H1 (cell line): ENCODE measurements at regions not wholly inside any gene's neighbourhood (a gene's known extent, or its start where the extent isn't known, plus 50 kb on each side); places are given as distances from the start of the nearest gene placed in this dataset.

Experiments
- CTCF ChIA-PET: fragments of 300-600 bp; sonication (Branson Sonifier 250); formaldehyde crosslinking; loops from one replicate; lab custom pipeline; 2021; ENCODE audit not compliant: partially characterized antibody; lab: Charles Lee
- POLR2A ChIA-PET: fragments of 300-600 bp; sonication (Branson Sonifier 250); formaldehyde crosslinking; loops from one replicate; lab custom pipeline; 2021; ENCODE audit warnings: inconsistent platforms; ENCODE audit not compliant: partially characterized antibody; lab: Charles Lee
- DNase-seq, 2 experiments: peaks; one replicate each; pipeline versions ENCODE4 v3.0.0 to v3.0.0-alpha.2; 2010 to 2022; ENCODE audit warnings: low spot score in 2 of 2, low read depth in 1 of 2, mixed read lengths in 1 of 2
- FAIRE-seq: peaks from 2 replicates; lab custom pipeline; 2011; peaks lifted over from hg19 to GRCh38; lab: Jason Lieb, UNC
- H2AFZ ChIP-seq: 2 replicates; pipeline ENCODE4 v1.8.1; 2012; ENCODE audit warnings: low read length, inconsistent platforms
- H2AK5ac ChIP-seq: 2 replicates; pipeline ENCODE4 v1.6.1; 2013; ENCODE audit warnings: low read depth, low read length
- H2BK120ac ChIP-seq: replicated peaks from 2 replicates; pipeline ENCODE3; 2013; ENCODE audit warnings: low read depth, low read length, inconsistent platforms
- H2BK12ac ChIP-seq: 2 replicates; pipeline ENCODE4 v1.6.1; 2013; ENCODE audit warnings: low read depth, low read length
- H2BK15ac ChIP-seq: 2 replicates; pipeline ENCODE4 v1.6.1; 2013; ENCODE audit warnings: low read length
- H2BK20ac ChIP-seq: 2 replicates; pipeline ENCODE4 v1.6.1; 2013; ENCODE audit warnings: low read length
- H2BK5ac ChIP-seq: 2 replicates; pipeline ENCODE4 v1.6.1; 2013; ENCODE audit warnings: low read depth, low read length
- H3K14ac ChIP-seq: 2 replicates; pipeline ENCODE4 v1.6.1; 2013; ENCODE audit warnings: inconsistent platforms; ENCODE audit not compliant: insufficient read length
- H3K18ac ChIP-seq: 2 replicates; pipeline ENCODE4 v1.6.1; 2013; ENCODE audit warnings: low read length; ENCODE audit errors: extremely low read depth
- H3K23ac ChIP-seq: 2 replicates; pipeline ENCODE4 v1.6.1; 2013; ENCODE audit warnings: inconsistent platforms; ENCODE audit not compliant: insufficient read length
- H3K23me2 ChIP-seq: 2 replicates; pipeline ENCODE4 v1.6.1; 2013; ENCODE audit warnings: low read depth, low read length
- H3K27ac ChIP-seq: 2 replicates; pipeline ENCODE4 v1.6.1; 2011; ENCODE audit warnings: low read depth, low read length, inconsistent platforms
- H3K27me3 ChIP-seq, 4 experiments: replicated peaks in 1 of 4; 1 replicate in 1 of 4; 2 replicates in 3 of 4; pipeline versions ENCODE4 v1.6.1 to v1.8.1; 2011 to 2013; ENCODE audit warnings: low read length in 3 of 4, mild to moderate bottlenecking in 3 of 4, inconsistent platforms in 2 of 4, mixed read lengths in 2 of 4, moderate library complexity in 1 of 4; ENCODE audit not compliant: control insufficient read depth in 3 of 4, insufficient read depth in 3 of 4; ENCODE audit errors: extremely low read depth in 1 of 4
- H3K36me3 ChIP-seq, 4 experiments: 2 replicates each; pipeline versions ENCODE4 v1.6.1 to v1.8.1; 2011 to 2013; ENCODE audit warnings: mild to moderate bottlenecking in 4 of 4, low read length in 3 of 4, moderate library complexity in 2 of 4, control low read depth in 1 of 4, inconsistent platforms in 1 of 4; ENCODE audit not compliant: insufficient read depth in 4 of 4, control insufficient read depth in 2 of 4
- H3K4ac ChIP-seq: replicated peaks from 2 replicates; pipeline ENCODE3; 2013; ENCODE audit warnings: low read length, low read depth, mixed read lengths, inconsistent platforms; ENCODE audit not compliant: insufficient read length
- H3K4me1 ChIP-seq, 4 experiments: replicated peaks in 1 of 4; 1 replicate in 1 of 4; 2 replicates in 3 of 4; pipeline versions ENCODE4 v1.6.1 to v1.8.1; 2011 to 2013; ENCODE audit warnings: low read length in 3 of 4, inconsistent platforms in 2 of 4, mixed read lengths in 1 of 4; ENCODE audit not compliant: insufficient read depth in 4 of 4, control insufficient read depth in 3 of 4
- H3K4me2 ChIP-seq, 2 experiments: 2 replicates each; pipeline versions ENCODE4 v1.6.1 to v1.8.1; 2011 to 2013; ENCODE audit warnings: low read depth in 2 of 2, low read length in 2 of 2, control low read depth in 1 of 2, inconsistent platforms in 1 of 2, mild to moderate bottlenecking in 1 of 2; ENCODE audit not compliant: insufficient read depth in 1 of 2
- H3K4me3 ChIP-seq, 4 experiments: fragments of 200-600, 300-600 bp in 1 of 4; sonication (generic), shearing (Covaris generic), sonication (Bioruptor Twin) in 1 of 4; 2 replicates each; pipeline versions ENCODE4 v1.5.1 to v1.8.1; 2011 to 2016; ENCODE audit warnings: low read length in 4 of 4, low read depth in 3 of 4, control low read depth in 2 of 4, inconsistent platforms in 2 of 4, mild to moderate bottlenecking in 2 of 4, mixed read lengths in 1 of 4, moderate library complexity in 1 of 4; ENCODE audit not compliant: insufficient read depth in 2 of 4; ENCODE audit errors: extremely low read depth in 1 of 4
- H3K56ac ChIP-seq: replicated peaks from 2 replicates; pipeline ENCODE3; 2013; ENCODE audit warnings: low read depth, mild to moderate bottlenecking, mixed read lengths, low read length, inconsistent platforms; ENCODE audit not compliant: insufficient read length
- H3K79me1 ChIP-seq: 2 replicates; pipeline ENCODE4 v1.6.1; 2013; ENCODE audit warnings: low read depth, low read length, control low read depth
- H3K79me2 ChIP-seq, 2 experiments: 2 replicates each; pipeline versions ENCODE4 v1.6.1 to v1.8.1; 2012 to 2013; ENCODE audit warnings: low read length in 2 of 2, mild to moderate bottlenecking in 2 of 2, inconsistent platforms in 1 of 2; ENCODE audit not compliant: insufficient read depth in 2 of 2, control insufficient read depth in 1 of 2
- H3K9ac ChIP-seq, 4 experiments: replicated peaks in 1 of 4; 1 replicate in 1 of 4; 2 replicates in 3 of 4; pipeline versions ENCODE4 v1.6.1 to v1.8.1; 2011 to 2013; ENCODE audit warnings: low read depth in 3 of 4, low read length in 3 of 4, control low read depth in 2 of 4, mild to moderate bottlenecking in 2 of 4, moderate library complexity in 2 of 4, inconsistent platforms in 1 of 4; ENCODE audit errors: extremely low read depth in 1 of 4
- H3K9me3 ChIP-seq, 2 experiments: 2 replicates each; pipeline versions ENCODE4 v1.6.1 to v1.8.1; 2012 to 2013; ENCODE audit warnings: mild to moderate bottlenecking in 2 of 2, moderate library complexity in 2 of 2, control low read depth in 1 of 2, inconsistent platforms in 1 of 2, low read depth in 1 of 2, low read length in 1 of 2, mixed read lengths in 1 of 2; ENCODE audit not compliant: insufficient read depth in 2 of 2
- H4K20me1 ChIP-seq, 2 experiments: replicated peaks in 1 of 2; 2 replicates each; pipeline versions ENCODE3 to v1.8.1; 2011 to 2013; ENCODE audit warnings: inconsistent platforms in 2 of 2, low read length in 2 of 2, mild to moderate bottlenecking in 1 of 2; ENCODE audit not compliant: insufficient read depth in 2 of 2, control insufficient read depth in 1 of 2
- H4K5ac ChIP-seq: 2 replicates; pipeline ENCODE4 v1.6.1; 2013; ENCODE audit warnings: low read length, low read depth, mixed read lengths, inconsistent platforms; ENCODE audit not compliant: insufficient read length
- H4K8ac ChIP-seq: 2 replicates; pipeline ENCODE4 v1.8.0; 2013; ENCODE audit warnings: mild to moderate bottlenecking, moderate library complexity, low read length, inconsistent platforms; ENCODE audit not compliant: insufficient read depth; ENCODE audit errors: extremely low read depth
- H4K91ac ChIP-seq: replicated peaks from 2 replicates; pipeline ENCODE3; 2013; ENCODE audit warnings: low read length, mixed read lengths, inconsistent platforms; ENCODE audit not compliant: insufficient read length
- ATF2 ChIP-seq: IDR thresholded peaks from 2 replicates; pipeline ENCODE4 v1.6.1; 2012; ENCODE audit warnings: low read length, inconsistent platforms
- CHD1 ChIP-seq: IDR thresholded peaks from 2 replicates; pipeline ENCODE4 v1.6.1; 2012; ENCODE audit warnings: low read depth, low read length, improper control_type of control experiment
- E2F6 ChIP-seq: IDR thresholded peaks from 2 replicates; pipeline ENCODE4 v1.6.1; 2012; ENCODE audit warnings: inconsistent platforms
- EGR1 ChIP-seq: IDR thresholded peaks from 2 replicates; pipeline ENCODE4 v1.6.1; 2011; ENCODE audit warnings: low read depth, low read length, borderline replicate concordance
- HDAC6 ChIP-seq: IDR thresholded peaks from one replicate; pipeline ENCODE4 v1.7.1; 2012; ENCODE audit warnings: low read depth, mild to moderate bottlenecking, inconsistent platforms, low read length, moderate library complexity
- KDM4A ChIP-seq: IDR thresholded peaks from one replicate; pipeline ENCODE4 v1.7.1; 2012; ENCODE audit warnings: low read depth, mild to moderate bottlenecking, moderate library complexity, low read length, inconsistent platforms; ENCODE audit not compliant: severe bottlenecking
- PHF8 ChIP-seq: fragments of 200-600 bp; sonication (generic); conservative IDR thresholded peaks from 2 replicates; pipeline ENCODE4 v1.7.1; 2012; ENCODE audit warnings: low read depth, mild to moderate bottlenecking, inconsistent platforms, low read length, moderate library complexity
- RFX5 ChIP-seq: IDR thresholded peaks from 2 replicates; pipeline ENCODE4 v1.6.1; 2011; ENCODE audit warnings: low read depth, low read length, improper control_type of control experiment, borderline replicate concordance
- SP4 ChIP-seq: IDR thresholded peaks from 2 replicates; pipeline ENCODE4 v1.6.1; 2012; ENCODE audit warnings: low read length, inconsistent platforms
- TBP ChIP-seq: IDR thresholded peaks from 2 replicates; pipeline ENCODE4 v1.6.1; 2011; ENCODE audit warnings: low read depth, low read length, improper control_type of control experiment
- USF2 ChIP-seq: IDR thresholded peaks from 2 replicates; pipeline ENCODE4 v1.6.1; 2011; ENCODE audit warnings: low read length, improper control_type of control experiment
- ZNF274 ChIP-seq: IDR thresholded peaks from 2 replicates; pipeline ENCODE4 v1.7.0; 2012; ENCODE audit warnings: low read length, borderline replicate concordance; ENCODE audit errors: extremely low read depth
- WGBS, 2 experiments: shearing (Covaris generic) in 1 of 2; methylation state at CpG; one replicate each; pipeline versions ENCODE4 v1.1.6 to v1.1.7; 2013 to 2015; ENCODE audit warnings: low lambda C conversion rate in 2 of 2, mixed read lengths in 2 of 2, inconsistent platforms in 1 of 2, low coverage in 1 of 2, missing lambda C conversion rate in 1 of 2; ENCODE audit not compliant: insufficient replicate concordance in 2 of 2, insufficient coverage in 1 of 2, insufficient read length in 1 of 2; ENCODE audit errors: extremely low coverage in 1 of 2, missing lambda C conversion rate in 1 of 2; 5-methylcytosine and 5-hydroxymethylcytosine counted together

- H2AK5ac ChIP-seq, result no peak overlapping the region
- no peaks in the 10 kb centered on the region for H3K27me3 ChIP-seq
- FAIRE-seq, result no peak
- no peaks in the 10 kb centered on the region for H3K9me3 ChIP-seq
- H2BK15ac ChIP-seq, result no peak overlapping the region
- H3K4ac ChIP-seq, result no peak overlapping the region
- H3K23ac ChIP-seq, result no peak overlapping the region
- ChIA-PET CTCF (interaction anchor here (1.1 to 1.9 kb wide), 3 partner anchors 24 to 523 kb away, joined by 3 to 5 read pairs (median 3); no protein-coding TSS in a partner anchor), POLR2A (no interaction called here)
- no peak overlapping the region for H3K56ac ChIP-seq
- no peak overlapping the region for H4K8ac ChIP-seq
- H4K20me1 ChIP-seq, result no peaks in the 10 kb centered on the region
- no peak overlapping the region for H3K27ac ChIP-seq
- H2AFZ ChIP-seq, result no peak overlapping the region
- no peaks in the 10 kb centered on the region for H3K23me2 ChIP-seq
- H3K36me3 ChIP-seq, result no peaks in the 10 kb centered on the region
- H2BK20ac ChIP-seq, result no peak overlapping the region
- DNase-seq, result no peak
- H3K79me2 ChIP-seq, result no peaks in the 10 kb centered on the region
- H3K79me1 ChIP-seq, result no peaks in the 10 kb centered on the region
- no peak overlapping the region for H4K5ac ChIP-seq
- 83% methylated on average over 3 of the region's 3 CpGs; no CpG with 5 or more reads in 1 of the 2 experiments for WGBS, 2 experiments
- H3K4me2 ChIP-seq, result no peak overlapping the region
- H3K4me3 ChIP-seq, result no peak overlapping the region
- H2BK120ac ChIP-seq, result no peak overlapping the region
- no peaks in the 10 kb centered on the region for H3K4me1 ChIP-seq
- H3K18ac ChIP-seq, result no peak overlapping the region
- H3K14ac ChIP-seq, result no peak overlapping the region
- H2BK5ac ChIP-seq, result no peak overlapping the region
- no peak overlapping the region for H3K9ac ChIP-seq
- no peak overlapping the region for H2BK12ac ChIP-seq
- H4K91ac ChIP-seq, result no peak overlapping the region
- TF ChIP-seq HDAC6 (no peak), USF2 (no peak), ZNF274 (no peak), ATF2 (no peak), RFX5 (no peak), TBP (no peak), PHF8 (no peak), E2F6 (no peak), EGR1 (no peak), SP4 (no peak), CHD1 (no peak), KDM4A (no peak)
Measured at GRCh38 chr1:38549191-38549590, 310.4 kb downstream of the RRAGC start.
